T1000 (cell line): ENCODE measurements at regions not wholly inside any gene's neighbourhood (a gene's known extent, or its start where the extent isn't known, plus 50 kb on each side); places are given as distances from the start of the nearest gene placed in this dataset.

Experiments
- DNase-seq: peaks from one replicate; lab custom pipeline; 2025; ENCODE audit warnings: mixed read lengths; lab: John Stamatoyannopoulos, UW

- DNase-seq, result no peak
These were observed 85.7 kb upstream of the RBBP8 start for GRCh38 chr18:22847392-22847791.

DNA sequence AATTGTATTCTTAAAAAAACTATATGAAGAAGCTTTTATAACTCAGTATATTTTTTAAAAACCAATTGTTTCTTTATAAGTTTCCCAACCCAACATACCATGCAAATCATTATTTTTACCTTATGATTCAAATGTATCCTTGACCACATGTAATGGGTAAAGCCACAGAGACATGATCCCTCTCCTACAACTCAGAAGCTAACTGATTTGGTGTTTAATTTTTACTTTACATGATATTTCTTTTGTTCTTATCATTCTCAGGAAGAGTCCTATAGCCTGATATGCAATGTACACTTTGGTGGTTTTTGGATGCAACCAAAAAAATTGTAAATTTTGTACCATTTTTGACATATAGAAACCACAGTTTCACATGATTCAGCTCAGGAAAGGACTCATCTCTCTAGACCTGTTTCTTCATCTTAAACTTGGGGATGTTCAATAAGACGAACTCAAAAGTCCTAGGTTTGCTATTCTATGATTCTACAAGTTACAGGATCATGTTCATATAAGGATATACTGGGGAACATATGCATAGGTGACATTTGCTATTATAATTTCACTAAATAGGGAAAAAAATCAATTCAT, 85.2 kb upstream of the RBBP8 start:
- no peak for DNase-seq

GRCh38 chr18:22848615-22849014, 84.5 kb upstream of the RBBP8 start:
- DNase-seq, result no peak

DNA sequence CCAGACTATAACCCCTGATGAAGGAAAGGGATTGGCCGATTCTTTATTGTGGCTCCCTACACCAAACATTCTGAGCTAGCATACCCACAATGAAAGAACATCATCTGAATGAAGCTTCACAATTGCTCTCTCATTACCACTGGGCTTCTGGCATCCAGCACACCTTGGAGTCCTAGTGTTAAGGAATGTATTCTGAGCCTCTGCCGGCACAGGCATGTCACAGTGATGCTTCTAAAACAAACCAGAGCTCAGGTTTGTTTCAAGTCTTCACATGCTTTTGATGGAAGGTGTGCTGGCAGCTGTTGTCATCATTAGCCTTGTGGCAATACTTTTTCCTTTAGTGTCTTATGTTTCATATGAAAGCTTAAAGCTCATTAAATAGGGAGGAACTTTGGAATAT, 76.3 kb upstream of the RBBP8 start:
- no peak for DNase-seq

DNA sequence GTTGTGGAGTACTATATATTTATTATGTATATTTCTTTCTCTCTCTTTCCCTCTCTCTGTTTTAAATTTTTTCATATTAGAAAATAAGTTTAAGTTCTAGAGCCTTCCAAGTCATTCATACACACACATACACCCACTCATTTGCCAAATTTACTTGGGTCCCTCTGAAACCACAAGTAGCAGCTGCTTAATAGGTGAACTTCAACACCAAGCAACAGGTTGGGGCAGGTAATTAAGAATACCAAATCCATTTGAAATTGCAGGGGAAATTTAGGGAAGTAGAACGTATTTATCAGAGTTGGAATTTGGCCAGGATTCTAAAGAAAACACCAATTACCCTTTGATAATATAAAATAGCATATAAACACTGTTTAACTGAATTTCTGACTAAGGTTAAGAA, 75.0 kb upstream of the RBBP8 start:
- no peak for DNase-seq

DNA sequence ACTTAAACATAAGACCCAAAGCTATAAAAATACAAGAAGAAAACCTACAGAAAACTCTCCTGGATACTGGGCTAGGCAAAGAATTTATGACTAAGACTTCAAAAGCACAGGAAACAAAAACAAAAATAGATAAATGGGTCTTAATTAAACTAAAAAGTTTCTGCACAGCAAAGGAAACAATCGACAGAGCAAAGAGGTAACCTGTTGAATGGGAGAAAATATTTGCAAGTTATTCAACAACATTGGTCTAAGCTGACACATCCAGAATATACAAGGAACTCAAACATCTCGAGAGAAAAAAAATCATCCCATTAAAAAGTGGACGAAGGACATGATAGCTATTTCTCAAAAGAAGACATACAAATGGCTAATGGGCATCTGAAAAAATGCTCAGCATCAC, 72.3 kb upstream of the RBBP8 start:
- no peak for DNase-seq

GRCh38 chr18:22865354-22866116, 67.6 kb upstream of the RBBP8 start:
- no peak for DNase-seq

DNA sequence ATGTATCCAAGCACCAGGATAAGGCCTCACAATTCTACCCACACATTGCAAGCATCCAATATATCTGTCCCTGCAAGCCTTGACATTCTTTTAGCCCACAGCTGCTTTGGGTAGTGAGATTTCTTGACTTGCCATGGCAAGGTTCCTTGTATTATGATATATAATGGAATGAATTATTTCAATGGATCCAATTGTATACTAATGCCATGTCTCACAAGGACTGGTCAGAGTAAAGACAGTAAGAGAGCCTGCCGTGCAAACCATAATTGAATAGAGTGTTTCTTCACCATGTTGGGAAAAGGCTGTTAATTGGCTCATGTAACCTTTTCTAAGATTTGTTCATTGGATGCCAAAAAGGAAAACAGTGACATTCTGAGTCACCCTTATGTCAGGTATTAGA, 64.3 kb upstream of the RBBP8 start:
- no peak for DNase-seq

GRCh38 chr18:22871809-22872525, 61.2 kb upstream of the RBBP8 start:
- DNase-seq, result no peak

DNA sequence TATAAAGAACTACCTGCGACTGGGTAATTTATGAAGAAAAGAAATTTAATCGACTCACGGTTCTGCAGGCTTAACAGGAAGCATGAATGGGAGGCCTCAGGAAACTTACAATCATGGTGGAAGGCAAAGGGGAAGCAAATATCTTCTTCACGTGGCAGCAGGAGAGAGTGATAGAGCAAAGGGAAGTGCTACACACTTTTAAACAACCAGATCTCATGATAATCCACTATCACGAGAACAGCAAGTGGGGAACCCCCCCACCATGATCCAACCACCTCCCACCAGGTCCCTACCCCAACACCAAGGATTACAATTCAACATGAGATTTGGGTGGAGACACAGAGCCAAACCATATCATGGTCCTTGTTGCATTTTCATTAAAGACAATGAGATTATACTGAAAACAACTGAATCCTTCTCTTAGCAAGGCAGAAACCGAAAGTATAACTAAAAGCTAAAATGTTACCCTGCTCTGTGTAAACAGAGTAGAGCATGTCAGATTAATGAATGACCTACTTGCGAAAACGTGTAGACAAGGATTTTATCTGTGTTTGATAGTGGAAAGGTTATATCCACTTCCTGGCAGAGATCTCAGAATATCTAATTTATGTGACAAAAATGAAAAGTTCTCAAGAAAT, 60.1 kb upstream of the RBBP8 start:
- no peak for DNase-seq

- no peak for DNase-seq
These were observed 53.8 kb upstream of the RBBP8 start for GRCh38 chr18:22879293-22879692.

DNA sequence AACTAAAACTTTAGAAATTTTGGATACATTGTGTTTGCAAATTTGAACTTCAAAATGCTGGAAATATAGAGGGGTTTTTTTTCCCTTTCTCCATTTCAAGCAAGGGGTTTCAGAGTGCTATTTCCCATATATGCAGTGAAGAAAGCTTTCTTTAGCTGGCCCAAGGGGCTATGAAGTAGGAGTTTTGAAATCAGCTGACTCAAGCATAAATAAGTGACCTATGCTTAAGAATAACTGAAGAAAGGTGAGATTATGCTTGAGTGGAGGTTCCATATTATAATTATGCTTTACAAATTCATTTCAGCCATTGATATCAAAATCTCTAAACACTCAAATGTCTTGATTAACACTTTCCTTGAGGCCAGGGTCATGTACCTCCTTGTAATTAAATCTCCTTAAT, 51.0 kb upstream of the RBBP8 start:
- no peak for DNase-seq

GRCh38 chr18:22883179-22883578, 49.9 kb upstream of the RBBP8 start:
- DNase-seq, result no peak
